Activated naive CD8-positive, alpha-beta T cell treated with anti-CD3 and anti-CD28 coated beads, Interleukin-2, amount 50 U/mL, for 24 hours (primary cell): ENCODE measurements at regions not wholly inside any gene's neighbourhood (a gene's known extent, or its start where the extent isn't known, plus 50 kb on each side); places are given as distances from the start of the nearest gene placed in this dataset.
"Not testable (repeated sequence)": the region's sequence is repeated elsewhere in the genome, so short reads cannot be mapped to it uniquely, and the experiment has no call there.

Experiments
- ATAC-seq: fragments of 150-1000 bp; cut with Tn5 transposase; one replicate; pipeline ENCODE4 v1.10.0; 2021
- DNase-seq: peaks from one replicate; pipeline ENCODE4 v3.0.0; 2021
- H3K27ac Mint-ChIP-seq: one replicate; pipeline ENCODE4 v1.8.0; 2021; ENCODE audit warnings: mild to moderate bottlenecking, mixed read lengths
- H3K27me3 Mint-ChIP-seq: one replicate; pipeline ENCODE4 v1.8.0; 2021; ENCODE audit warnings: mixed read lengths
- H3K36me3 Mint-ChIP-seq: one replicate; pipeline ENCODE4 v1.8.0; 2021; ENCODE audit warnings: low read depth, mixed read lengths
- H3K4me1 Mint-ChIP-seq: one replicate; pipeline ENCODE4 v1.8.0; 2021; ENCODE audit warnings: mixed read lengths
- H3K4me3 Mint-ChIP-seq: one replicate; pipeline ENCODE4 v1.8.0; 2021; ENCODE audit warnings: mild to moderate bottlenecking, moderate library complexity, mixed read lengths
- H3K9me3 Mint-ChIP-seq: one replicate; pipeline ENCODE4 v1.8.0; 2021; ENCODE audit warnings: mixed read lengths

GRCh38 chr13:55617241-55617640 lies 1523.5 kb upstream of the PRR20A start:
- Mint-ChIP-seq H3K4me1 (no peaks in the 10 kb centered on the region), H3K36me3 (no peaks in the 10 kb centered on the region), H3K27ac (no peak overlapping the region), H3K27me3 (no peaks in the 10 kb centered on the region), H3K4me3 (no peak overlapping the region), H3K9me3 (peaks cover 7% of the 10 kb centered on the region)
- DNase-seq (no peak), ATAC-seq (no peak)

DNA sequence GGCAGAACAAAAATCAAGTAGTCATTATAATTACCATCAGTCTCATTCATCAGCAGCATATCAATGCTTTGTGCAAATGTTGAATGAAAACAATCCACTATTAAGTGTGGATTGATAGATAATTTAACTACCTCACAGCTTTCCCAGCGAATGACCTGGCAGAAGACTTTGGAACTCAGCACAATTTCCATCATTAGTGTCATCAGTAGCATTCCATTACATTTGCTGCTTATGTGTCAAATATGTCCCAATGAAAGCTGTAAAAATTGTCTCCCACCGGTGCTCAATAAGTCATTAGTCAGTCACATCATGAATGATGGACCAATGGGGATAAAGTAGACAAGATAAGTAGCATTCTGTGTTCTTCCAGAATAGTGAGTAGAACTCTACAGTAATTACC lies 1513.5 kb upstream of the PRR20A start:
- Mint-ChIP-seq H3K4me3 (no peak overlapping the region), H3K36me3 (no peaks in the 10 kb centered on the region), H3K27ac (no peak overlapping the region), H3K9me3 (peaks cover 42% of the 10 kb centered on the region), H3K4me1 (no peaks in the 10 kb centered on the region), H3K27me3 (no peaks in the 10 kb centered on the region)
- DNase-seq, result no peak
- ATAC-seq, result no peak

- Mint-ChIP-seq H3K36me3 (no peaks in the 10 kb centered on the region), H3K9me3 (peaks cover 37% of the 10 kb centered on the region), H3K4me1 (no peaks in the 10 kb centered on the region), H3K27me3 (no peaks in the 10 kb centered on the region), H3K27ac (no peak overlapping the region), H3K4me3 (no peak overlapping the region)
- no peak for ATAC-seq
- DNase-seq, result no peak
Measured at GRCh38 chr13:55632402-55632801, 1508.3 kb upstream of the PRR20A start.

DNA sequence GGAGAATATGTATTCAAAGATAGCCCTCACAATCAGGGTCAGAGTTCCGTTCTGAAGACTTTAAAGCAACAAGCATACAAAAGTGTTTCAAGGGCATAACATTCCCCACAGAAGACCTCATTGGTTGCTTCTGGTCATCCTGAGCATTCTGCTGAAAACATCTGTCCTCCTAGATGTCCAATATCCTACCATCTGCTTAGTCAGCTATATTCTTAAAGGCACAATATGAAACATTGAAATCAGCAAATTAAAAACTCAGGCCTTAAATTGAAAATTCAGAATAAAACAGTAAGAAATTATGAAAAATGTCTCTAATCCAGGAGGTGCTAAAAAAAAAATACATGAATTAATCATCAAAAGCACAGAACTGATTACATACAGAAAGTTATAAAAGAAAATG lies 1491.2 kb upstream of the PRR20A start:
- Mint-ChIP-seq H3K4me1 (no peaks in the 10 kb centered on the region), H3K9me3 (peaks cover 5% of the 10 kb centered on the region), H3K36me3 (no peaks in the 10 kb centered on the region), H3K27ac (no peak overlapping the region), H3K27me3 (no peaks in the 10 kb centered on the region), H3K4me3 (no peak overlapping the region)
- no peak for ATAC-seq
- DNase-seq, result no peak

GRCh38 chr13:55652657-55653056 lies 1488.1 kb upstream of the PRR20A start:
- ATAC-seq, result no peak
- Mint-ChIP-seq H3K4me1 (no peaks in the 10 kb centered on the region), H3K27ac (no peak overlapping the region), H3K4me3 (no peak overlapping the region), H3K9me3 (peaks cover 15% of the 10 kb centered on the region), H3K36me3 (no peaks in the 10 kb centered on the region), H3K27me3 (no peaks in the 10 kb centered on the region)
- no peak for DNase-seq

GRCh38 chr13:55653497-55653896 lies 1487.2 kb upstream of the PRR20A start:
- Mint-ChIP-seq H3K9me3 (peaks cover 15% of the 10 kb centered on the region), H3K4me1 (no peaks in the 10 kb centered on the region), H3K4me3 (no peak overlapping the region), H3K27me3 (no peaks in the 10 kb centered on the region), H3K36me3 (no peaks in the 10 kb centered on the region), H3K27ac (no peak overlapping the region)
- no peak for DNase-seq
- ATAC-seq, result no peak

GRCh38 chr13:55654243-55654642 lies 1486.5 kb upstream of the PRR20A start:
- H3K4me1 Mint-ChIP-seq, result no peaks in the 10 kb centered on the region
- H3K9me3 Mint-ChIP-seq, result peaks cover 15% of the 10 kb centered on the region
- no peaks in the 10 kb centered on the region for H3K36me3 Mint-ChIP-seq
- no peak overlapping the region for H3K27ac Mint-ChIP-seq
- H3K27me3 Mint-ChIP-seq, result no peaks in the 10 kb centered on the region
- H3K4me3 Mint-ChIP-seq, result no peak overlapping the region
- DNase-seq (no peak), ATAC-seq (no peak)

DNA sequence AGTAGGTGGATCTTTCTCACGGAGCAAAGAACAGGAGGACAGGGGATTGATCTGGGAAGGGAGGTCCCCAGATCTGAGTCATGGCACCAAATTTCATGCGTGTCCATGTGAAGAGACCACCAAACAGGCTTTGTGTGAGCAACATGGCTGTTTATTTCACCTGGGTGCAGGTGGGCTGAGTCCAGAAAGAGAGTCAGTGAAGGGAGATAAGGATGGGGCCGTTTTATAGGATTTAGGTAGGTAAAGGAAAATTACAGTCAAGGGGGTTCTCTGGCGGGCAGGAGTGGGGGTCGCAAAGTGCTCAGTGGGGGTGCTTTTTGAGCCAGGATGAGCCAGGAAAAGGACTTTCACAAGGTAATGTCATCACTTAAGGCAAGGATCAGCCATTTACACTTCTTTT lies 1480.5 kb upstream of the PRR20A start:
- not testable (repeated sequence) for ATAC-seq, H3K4me3 Mint-ChIP-seq, H3K27ac Mint-ChIP-seq, H3K27me3 Mint-ChIP-seq, H3K4me1 Mint-ChIP-seq, H3K36me3 Mint-ChIP-seq, DNase-seq
- H3K9me3 Mint-ChIP-seq, result peaks cover 15% of the 10 kb centered on the region

DNA sequence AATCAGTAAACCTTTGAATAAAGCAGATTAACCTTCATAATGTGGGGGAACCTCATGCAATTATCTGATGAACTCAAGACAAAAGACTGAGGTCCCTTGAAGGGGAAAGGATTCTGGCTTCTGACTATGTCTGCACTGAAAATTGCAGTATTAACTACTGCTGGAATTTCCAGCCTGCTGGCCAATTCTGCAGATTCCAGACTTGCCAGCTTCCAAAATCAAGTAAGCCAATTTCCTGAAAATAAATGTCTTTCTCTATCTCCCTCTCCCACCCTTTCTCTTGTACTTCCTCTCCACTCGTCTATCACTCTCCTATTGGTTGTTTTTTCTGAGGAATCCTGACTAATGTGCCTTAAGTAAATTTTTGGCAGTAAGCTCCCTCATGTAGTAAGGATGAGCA lies 1479.9 kb upstream of the PRR20A start:
- ATAC-seq (no peak), DNase-seq (no peak)
- Mint-ChIP-seq H3K4me1 (no peaks in the 10 kb centered on the region), H3K4me3 (no peak overlapping the region), H3K36me3 (no peaks in the 10 kb centered on the region), H3K27ac (no peak overlapping the region), H3K9me3 (peaks cover 18% of the 10 kb centered on the region), H3K27me3 (no peaks in the 10 kb centered on the region)

DNA sequence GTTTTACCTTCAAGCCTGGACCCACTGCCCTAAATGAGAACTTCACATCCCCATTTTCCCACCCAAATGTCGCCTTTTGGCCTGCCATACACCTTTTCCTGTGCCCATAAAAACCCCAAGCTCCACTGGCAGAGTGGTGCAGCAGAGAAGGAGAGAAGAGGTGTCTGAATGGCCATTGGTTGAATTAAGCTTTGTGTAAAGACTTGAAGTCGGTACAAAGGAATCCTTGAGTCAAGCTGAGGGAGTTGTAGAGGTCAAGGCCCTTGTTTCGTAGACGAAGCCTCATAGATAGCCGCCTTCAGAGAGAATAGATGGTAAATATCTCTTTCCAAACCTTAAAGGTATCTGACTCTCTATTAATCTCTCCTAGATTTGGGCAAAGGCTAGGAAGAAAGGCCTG lies 1479.2 kb upstream of the PRR20A start:
- DNase-seq, result no peak
- Mint-ChIP-seq H3K9me3 (peaks cover 13% of the 10 kb centered on the region), H3K27ac (no peak overlapping the region), H3K27me3 (no peaks in the 10 kb centered on the region), H3K36me3 (no peaks in the 10 kb centered on the region), H3K4me3 (no peak overlapping the region), H3K4me1 (no peaks in the 10 kb centered on the region)
- ATAC-seq, result no peak

GRCh38 chr13:55664178-55664577 lies 1476.5 kb upstream of the PRR20A start:
- Mint-ChIP-seq H3K4me1 (no peaks in the 10 kb centered on the region), H3K27me3 (no peaks in the 10 kb centered on the region), H3K4me3 (no peak overlapping the region), H3K36me3 (no peaks in the 10 kb centered on the region), H3K9me3 (peaks cover 13% of the 10 kb centered on the region), H3K27ac (no peak overlapping the region)
- DNase-seq, result no peak
- no peak for ATAC-seq

DNA sequence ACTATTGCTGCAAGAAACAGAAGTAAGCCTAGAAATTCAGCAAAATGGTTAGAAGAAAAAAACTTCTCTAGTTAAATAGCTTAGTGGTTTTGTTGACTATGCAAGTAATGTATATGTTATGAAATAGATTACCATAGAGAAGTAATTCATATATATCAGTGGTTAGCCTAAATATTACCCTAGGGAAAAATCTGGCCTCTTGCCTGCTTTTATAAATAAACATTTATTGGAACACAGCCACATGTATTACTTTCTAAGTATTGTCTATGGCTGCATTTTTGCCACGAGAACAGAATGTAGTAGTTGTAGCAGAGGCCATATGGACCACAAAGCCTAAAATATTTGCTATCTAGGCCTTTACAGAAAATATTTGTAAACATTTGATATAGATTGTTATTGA lies 1471.7 kb upstream of the PRR20A start:
- no peak overlapping the region for H3K27ac Mint-ChIP-seq
- DNase-seq (no peak), ATAC-seq (no peak)
- peaks cover 23% of the 10 kb centered on the region for H3K9me3 Mint-ChIP-seq
- H3K4me3 Mint-ChIP-seq, result no peak overlapping the region
- no peaks in the 10 kb centered on the region for H3K36me3 Mint-ChIP-seq
- no peaks in the 10 kb centered on the region for H3K4me1 Mint-ChIP-seq
- H3K27me3 Mint-ChIP-seq, result no peaks in the 10 kb centered on the region

DNA sequence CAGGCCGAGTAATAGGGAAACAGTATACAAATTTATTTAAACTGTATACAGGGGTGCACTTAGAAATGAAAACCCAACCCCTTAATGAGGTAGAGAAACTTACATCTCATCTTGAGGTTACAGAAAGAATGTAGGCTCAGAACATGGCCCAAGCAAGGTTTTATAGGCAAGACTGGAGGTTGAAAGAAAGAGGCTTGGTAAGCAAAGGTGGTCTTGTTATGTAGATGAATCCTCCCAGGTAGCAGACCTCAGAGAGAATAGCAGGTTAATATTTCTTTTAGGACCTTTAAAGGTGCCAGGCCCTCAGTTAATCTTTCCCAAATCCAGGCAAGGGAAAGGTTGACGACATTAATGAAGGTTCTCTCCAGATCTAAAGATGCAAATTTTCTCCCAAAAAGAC lies 1466.8 kb upstream of the PRR20A start:
- no peaks in the 10 kb centered on the region for H3K4me1 Mint-ChIP-seq
- H3K9me3 Mint-ChIP-seq, result peaks cover 32% of the 10 kb centered on the region
- no peak overlapping the region for H3K4me3 Mint-ChIP-seq
- H3K27me3 Mint-ChIP-seq, result no peaks in the 10 kb centered on the region
- H3K27ac Mint-ChIP-seq, result no peak overlapping the region
- DNase-seq (no peak), ATAC-seq (no peak)
- H3K36me3 Mint-ChIP-seq, result no peaks in the 10 kb centered on the region

GRCh38 chr13:55682776-55683175 lies 1457.9 kb upstream of the PRR20A start:
- no peak for ATAC-seq
- H3K36me3 Mint-ChIP-seq, result no peaks in the 10 kb centered on the region
- peaks cover 9% of the 10 kb centered on the region for H3K9me3 Mint-ChIP-seq
- no peak overlapping the region for H3K27ac Mint-ChIP-seq
- H3K27me3 Mint-ChIP-seq, result no peaks in the 10 kb centered on the region
- DNase-seq, result no peak
- no peaks in the 10 kb centered on the region for H3K4me1 Mint-ChIP-seq
- H3K4me3 Mint-ChIP-seq, result no peak overlapping the region

DNA sequence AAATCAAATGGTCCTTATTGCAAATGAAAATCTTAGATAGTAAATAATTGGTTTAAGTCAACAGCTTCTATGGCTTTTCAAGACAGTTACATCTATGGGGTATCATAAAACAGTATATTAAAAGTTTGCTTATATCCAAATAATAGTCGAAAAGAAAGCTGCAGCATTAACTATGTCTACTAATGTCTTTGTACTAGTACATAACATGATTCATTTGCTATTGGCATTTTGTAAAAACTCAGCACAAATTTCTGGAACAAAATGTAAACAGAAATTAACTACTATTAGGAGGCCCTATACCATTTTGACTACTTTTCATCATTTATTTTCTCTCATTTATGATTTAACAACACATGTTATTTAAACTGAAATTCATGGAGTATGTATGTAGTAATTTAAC lies 1435.2 kb upstream of the PRR20A start:
- no peak overlapping the region for H3K27ac Mint-ChIP-seq
- DNase-seq (no peak), ATAC-seq (no peak)
- H3K9me3 Mint-ChIP-seq, result peaks cover 7% of the 10 kb centered on the region
- no peaks in the 10 kb centered on the region for H3K27me3 Mint-ChIP-seq
- no peaks in the 10 kb centered on the region for H3K4me1 Mint-ChIP-seq
- H3K4me3 Mint-ChIP-seq, result no peak overlapping the region
- no peaks in the 10 kb centered on the region for H3K36me3 Mint-ChIP-seq

GRCh38 chr13:55705971-55706370 lies 1434.7 kb upstream of the PRR20A start:
- ATAC-seq (no peak), DNase-seq (no peak)
- H3K4me3 Mint-ChIP-seq, result no peak overlapping the region
- H3K27ac Mint-ChIP-seq, result no peak overlapping the region
- H3K4me1 Mint-ChIP-seq, result no peaks in the 10 kb centered on the region
- H3K9me3 Mint-ChIP-seq, result peaks cover 7% of the 10 kb centered on the region
- H3K27me3 Mint-ChIP-seq, result no peaks in the 10 kb centered on the region
- H3K36me3 Mint-ChIP-seq, result no peaks in the 10 kb centered on the region
